ENCODE measurements at regions not wholly inside any gene's neighbourhood (a gene's known extent, or its start where the extent isn't known, plus 50 kb on each side); places are given as distances from the start of the nearest gene placed in this dataset.

GRCh38 chr10:33026422-33026821, 68.4 kb upstream of the ITGB1 start:
- no peaks in the 10 kb centered on the region for H3K9me3 ChIP-seq
- DNase-seq, result no peak
- TF ChIP-seq, protein P1, sequence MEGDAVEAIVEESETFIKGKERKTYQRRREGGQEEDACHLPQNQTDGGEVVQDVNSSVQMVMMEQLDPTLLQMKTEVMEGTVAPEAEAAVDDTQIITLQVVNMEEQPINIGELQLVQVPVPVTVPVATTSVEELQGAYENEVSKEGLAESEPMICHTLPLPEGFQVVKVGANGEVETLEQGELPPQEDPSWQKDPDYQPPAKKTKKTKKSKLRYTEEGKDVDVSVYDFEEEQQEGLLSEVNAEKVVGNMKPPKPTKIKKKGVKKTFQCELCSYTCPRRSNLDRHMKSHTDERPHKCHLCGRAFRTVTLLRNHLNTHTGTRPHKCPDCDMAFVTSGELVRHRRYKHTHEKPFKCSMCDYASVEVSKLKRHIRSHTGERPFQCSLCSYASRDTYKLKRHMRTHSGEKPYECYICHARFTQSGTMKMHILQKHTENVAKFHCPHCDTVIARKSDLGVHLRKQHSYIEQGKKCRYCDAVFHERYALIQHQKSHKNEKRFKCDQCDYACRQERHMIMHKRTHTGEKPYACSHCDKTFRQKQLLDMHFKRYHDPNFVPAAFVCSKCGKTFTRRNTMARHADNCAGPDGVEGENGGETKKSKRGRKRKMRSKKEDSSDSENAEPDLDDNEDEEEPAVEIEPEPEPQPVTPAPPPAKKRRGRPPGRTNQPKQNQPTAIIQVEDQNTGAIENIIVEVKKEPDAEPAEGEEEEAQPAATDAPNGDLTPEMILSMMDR (IDR thresholded peaks at IDR 0.05), result no peak
- WGBS, 3 donors, result 22 to 26% (median 23%) methylated on average over 3 of the region's 3 CpGs
- intact Hi-C loops (cut with DNase I), result no loop called here
- peak overlapping the region; percentile 43 for H3K27ac ChIP-seq
- H3K4me1 ChIP-seq, result peaks cover 5% of the 10 kb centered on the region
- H3K4me3 ChIP-seq, result no peak overlapping the region
- ATAC-seq, result peak in 3 of 4 donors; percentile 46 to 87 (median 71)
- no peaks in the 10 kb centered on the region for H3K36me3 ChIP-seq (ENCODE audit: insufficient read depth in 1 of 2, low read depth in 1 of 2)
- no peaks in the 10 kb centered on the region for H3K27me3 ChIP-seq (ENCODE audit: insufficient read depth in 3 of 3, low read length in 2 of 3)

DNA sequence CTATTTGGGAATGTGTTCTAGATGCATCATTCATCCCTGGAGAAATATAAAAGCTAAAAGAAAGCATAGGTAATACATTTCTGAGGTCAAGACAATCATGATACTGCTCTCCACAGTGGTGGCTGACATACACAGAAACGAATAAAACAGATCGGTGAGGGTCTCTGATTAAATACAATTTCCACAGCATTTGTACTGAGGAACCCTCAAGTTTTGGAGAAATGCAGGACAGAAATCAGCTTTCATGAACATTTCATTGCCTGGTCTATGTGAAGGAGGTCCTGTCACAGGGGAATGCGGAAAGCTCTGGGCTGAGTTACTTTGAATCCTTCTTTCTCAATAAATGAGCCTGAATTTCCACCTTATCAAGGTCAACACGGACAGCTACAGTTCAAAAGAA, 67.9 kb upstream of the ITGB1 start:
- ATAC-seq (no peak), DNase-seq (no peak)
- Histone ChIP-seq H3K4me3 (no peak overlapping the region), H3K27ac (peak overlapping the region; percentile 43), H3K4me1 (peaks cover 5% of the 10 kb centered on the region), H3K36me3 (ENCODE audit: insufficient read depth in 1 of 2, low read depth in 1 of 2) (no peaks in the 10 kb centered on the region), H3K9me3 (no peaks in the 10 kb centered on the region), H3K27me3 (ENCODE audit: insufficient read depth in 3 of 3, low read length in 2 of 3) (no peaks in the 10 kb centered on the region)
- TF ChIP-seq, protein P1 (IDR thresholded peaks at IDR 0.05), result no peak
- intact Hi-C loops (cut with DNase I), result no loop called here
- 85 to 94% (median 89%) methylated on average over 4 of the region's 4 CpGs for WGBS, 3 donors

DNA sequence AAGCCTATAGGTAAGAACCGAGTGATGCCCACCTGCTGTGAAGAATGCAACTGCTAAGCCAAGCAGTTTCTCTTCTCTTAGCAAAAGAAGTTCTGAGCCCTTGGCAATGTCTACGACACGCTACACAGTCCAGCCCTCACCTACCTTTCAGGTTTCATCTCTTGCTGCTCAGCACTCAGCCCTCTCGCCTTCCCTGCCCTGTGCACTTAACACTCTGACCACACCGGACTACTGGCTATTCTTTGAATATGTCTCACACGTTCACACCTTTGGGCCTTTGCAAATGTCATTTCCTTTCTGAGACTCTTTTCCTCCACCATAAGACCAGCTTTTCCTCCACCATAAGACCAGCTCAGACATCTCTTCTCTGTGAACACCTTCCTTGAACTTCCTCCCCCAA, 67.0 kb upstream of the ITGB1 start:
- TF ChIP-seq, protein P1 (IDR thresholded peaks at IDR 0.05), result no peak
- Histone ChIP-seq H3K27me3 (ENCODE audit: insufficient read depth in 3 of 3, low read length in 2 of 3) (no peaks in the 10 kb centered on the region), H3K27ac (no peak overlapping the region), H3K36me3 (ENCODE audit: insufficient read depth in 1 of 2, low read depth in 1 of 2) (no peaks in the 10 kb centered on the region), H3K4me1 (peaks cover 5% of the 10 kb centered on the region), H3K4me3 (no peak overlapping the region), H3K9me3 (no peaks in the 10 kb centered on the region)
- ATAC-seq (no peak), DNase-seq (no peak)
- intact Hi-C loops (cut with DNase I), result no loop called here
- 79 to 90% (median 87%) methylated on average over 6 of the region's 6 CpGs for WGBS, 3 donors

GRCh38 chr10:33022691-33023090, 64.7 kb upstream of the ITGB1 start:
- H3K4me3 ChIP-seq, result no peak overlapping the region
- no peaks in the 10 kb centered on the region for H3K36me3 ChIP-seq (ENCODE audit: insufficient read depth in 1 of 2, low read depth in 1 of 2)
- DNase-seq, result no peak
- intact Hi-C loops (cut with DNase I), result no loop called here
- no peak overlapping the region for H3K27ac ChIP-seq
- H3K27me3 ChIP-seq (ENCODE audit: insufficient read depth in 3 of 3, low read length in 2 of 3), result peaks cover 0 to 2% (median 0%) of the 10 kb centered on the region in 3 donors
- H3K9me3 ChIP-seq, result no peaks in the 10 kb centered on the region
- H3K4me1 ChIP-seq, result peaks cover 5% of the 10 kb centered on the region
- TF ChIP-seq, protein P1 (IDR thresholded peaks at IDR 0.05), result no peak
- ATAC-seq, result no peak
- 91 to 94% (median 91%) methylated on average over 3 of the region's 3 CpGs for WGBS, 3 donors

- Histone ChIP-seq H3K27me3 (ENCODE audit: insufficient read depth in 3 of 3, low read length in 2 of 3) (peaks cover 0 to 2% (median 0%) of the 10 kb centered on the region in 3 donors), H3K36me3 (ENCODE audit: insufficient read depth in 1 of 2, low read depth in 1 of 2) (no peaks in the 10 kb centered on the region), H3K27ac (no peak overlapping the region), H3K4me1 (peaks cover 5% of the 10 kb centered on the region), H3K9me3 (no peaks in the 10 kb centered on the region), H3K4me3 (no peak overlapping the region)
- DNase-seq, result no peak
- WGBS, 3 donors, result 67 to 72% (median 71%) methylated on average over 4 of the region's 4 CpGs
- TF ChIP-seq, protein P1 (IDR thresholded peaks at IDR 0.05), result no peak
- no peak for ATAC-seq
- intact Hi-C loops (cut with DNase I), result no loop called here
These were observed 64.1 kb upstream of the ITGB1 start for GRCh38 chr10:33022090-33022489.
